SU-DHL-6 (cell line): ENCODE measurements at regions not wholly inside any gene's neighbourhood (a gene's known extent, or its start where the extent isn't known, plus 50 kb on each side); places are given as distances from the start of the nearest gene placed in this dataset.
"Not testable (repeated sequence)": the region's sequence is repeated elsewhere in the genome, so short reads cannot be mapped to it uniquely, and the experiment has no call there.

ENCODE experiments used
- H2AFZ ChIP-seq: fragments of 200-600 bp; sonication (generic); 2 replicates; pipeline ENCODE4 v1.6.1; 2014; ENCODE audit warnings: low read depth, mild to moderate bottlenecking, moderate library complexity, mixed read lengths, antibody characterized with exemption, low read length; ENCODE audit not compliant: severe bottlenecking
- H3F3A ChIP-seq: fragments of 200-600 bp; shearing (Covaris generic); 2 replicates; pipeline ENCODE4 v1.6.0; 2016; ENCODE audit warnings: antibody characterized with exemption, mild to moderate bottlenecking; ENCODE audit not compliant: insufficient read depth
- H3K27ac ChIP-seq: fragments of 200-600 bp; sonication (generic); 2 replicates; pipeline ENCODE4 v1.5.1; 2016; ENCODE audit warnings: low read depth, mild to moderate bottlenecking, low read length, moderate library complexity, mixed read lengths
- H3K27me3 ChIP-seq: fragments of 200-600 bp; sonication (generic), shearing (Covaris generic); 2 replicates; pipeline ENCODE4 v1.6.0; 2014; ENCODE audit warnings: mild to moderate bottlenecking, low read length
- H3K36me3 ChIP-seq: fragments of 200-600 bp; sonication (generic); 2 replicates; pipeline ENCODE4 v1.6.1; 2014; ENCODE audit warnings: mild to moderate bottlenecking, low read length, mixed read lengths
- H3K4me2 ChIP-seq: fragments of 300-600, 200-600 bp; shearing (Covaris generic), sonication (generic); 2 replicates; pipeline ENCODE4 v1.6.0; 2014; ENCODE audit warnings: low read length, low read depth, mild to moderate bottlenecking; ENCODE audit not compliant: poor library complexity, severe bottlenecking
- H3K4me3 ChIP-seq: fragments of 200-600 bp; sonication (generic); 2 replicates; pipeline ENCODE4 v1.5.1; 2014; ENCODE audit warnings: antibody characterized with exemption, low read length, mild to moderate bottlenecking, mixed read lengths; ENCODE audit not compliant: insufficient read depth, poor library complexity, severe bottlenecking
- H3K79me2 ChIP-seq: fragments of 200-600 bp; sonication (generic); 2 replicates; pipeline ENCODE4 v1.6.1; 2014; ENCODE audit warnings: mild to moderate bottlenecking, low read length, moderate library complexity; ENCODE audit not compliant: insufficient read depth
- H3K9ac ChIP-seq: fragments of 200-600 bp; sonication (generic); 2 replicates; pipeline ENCODE4 v1.7.0; 2014; ENCODE audit warnings: mild to moderate bottlenecking, low read length
- H3K9me2 ChIP-seq: fragments of 200-600 bp; sonication (generic); replicated peaks from 2 replicates; pipeline ENCODE4 v1.6.1; 2014; ENCODE audit warnings: low read length; ENCODE audit not compliant: insufficient read depth
- H3K9me3 ChIP-seq: fragments of 200-600 bp; sonication (generic); 2 replicates; pipeline ENCODE4 v1.6.1; 2014; ENCODE audit warnings: low read length, mixed read lengths; ENCODE audit not compliant: insufficient read depth
- H4K20me1 ChIP-seq: fragments of 200-600 bp; sonication (generic); 2 replicates; pipeline ENCODE4 v1.6.1; 2014; ENCODE audit warnings: low read depth, mild to moderate bottlenecking, antibody characterized with exemption, low read length, moderate library complexity, mixed read lengths
- EZH2phosphoT487 ChIP-seq: fragments of 200-600 bp; sonication (generic), shearing (Covaris generic); conservative IDR thresholded peaks from 2 replicates; pipeline ENCODE4 v1.6.1; 2018; ENCODE audit warnings: mild to moderate bottlenecking, antibody characterized with exemption, low read length, moderate library complexity, mixed read lengths
- TF ChIP-seq, protein P1 (sequence below): fragments of 200-600 bp; sonication (generic); IDR thresholded peaks from one replicate; pipeline ENCODE4 v1.5.1; 2017; ENCODE audit warnings: antibody characterized with exemption, mild to moderate bottlenecking, low read length, moderate library complexity; ENCODE audit not compliant: insufficient read depth, poor library complexity, severe bottlenecking

GRCh38 chr3:173304182-173304800 lies 93.3 kb upstream of the NLGN1 start:
- Histone ChIP-seq H4K20me1 (no peaks in the 10 kb centered on the region), H3K27me3 (no peaks in the 10 kb centered on the region), H3K27ac (no peak overlapping the region), H2AFZ (no peak overlapping the region), H3F3A (no peaks in the 10 kb centered on the region), H3K79me2 (no peaks in the 10 kb centered on the region), H3K36me3 (no peaks in the 10 kb centered on the region), H3K4me2 (no peak overlapping the region), H3K9me3 (no peaks in the 10 kb centered on the region), H3K9me2 (no peaks in the 10 kb centered on the region), H3K9ac (no peak overlapping the region), H3K4me3 (no peak overlapping the region)
- TF ChIP-seq EZH2phosphoT487 = no peak
- TF ChIP-seq, protein P1, sequence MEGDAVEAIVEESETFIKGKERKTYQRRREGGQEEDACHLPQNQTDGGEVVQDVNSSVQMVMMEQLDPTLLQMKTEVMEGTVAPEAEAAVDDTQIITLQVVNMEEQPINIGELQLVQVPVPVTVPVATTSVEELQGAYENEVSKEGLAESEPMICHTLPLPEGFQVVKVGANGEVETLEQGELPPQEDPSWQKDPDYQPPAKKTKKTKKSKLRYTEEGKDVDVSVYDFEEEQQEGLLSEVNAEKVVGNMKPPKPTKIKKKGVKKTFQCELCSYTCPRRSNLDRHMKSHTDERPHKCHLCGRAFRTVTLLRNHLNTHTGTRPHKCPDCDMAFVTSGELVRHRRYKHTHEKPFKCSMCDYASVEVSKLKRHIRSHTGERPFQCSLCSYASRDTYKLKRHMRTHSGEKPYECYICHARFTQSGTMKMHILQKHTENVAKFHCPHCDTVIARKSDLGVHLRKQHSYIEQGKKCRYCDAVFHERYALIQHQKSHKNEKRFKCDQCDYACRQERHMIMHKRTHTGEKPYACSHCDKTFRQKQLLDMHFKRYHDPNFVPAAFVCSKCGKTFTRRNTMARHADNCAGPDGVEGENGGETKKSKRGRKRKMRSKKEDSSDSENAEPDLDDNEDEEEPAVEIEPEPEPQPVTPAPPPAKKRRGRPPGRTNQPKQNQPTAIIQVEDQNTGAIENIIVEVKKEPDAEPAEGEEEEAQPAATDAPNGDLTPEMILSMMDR = no peak

DNA sequence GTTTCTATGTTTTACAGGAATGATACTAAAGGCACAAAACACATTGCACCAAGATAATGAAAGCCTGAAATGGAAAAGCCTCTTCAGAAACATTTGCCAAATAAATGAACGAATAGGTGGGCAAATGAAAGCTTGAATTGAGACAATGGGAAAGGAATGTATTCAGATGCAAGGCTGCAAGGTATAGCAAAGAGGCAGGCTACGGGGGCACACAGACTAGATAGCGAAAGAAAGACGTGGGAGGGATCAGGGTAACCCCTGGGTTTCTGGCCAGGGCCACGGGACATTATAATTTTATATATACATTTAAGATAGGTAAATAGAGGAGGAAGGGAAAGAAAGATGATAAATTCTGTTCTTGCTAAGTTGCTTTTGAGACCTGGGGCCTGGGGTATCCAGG lies 95.9 kb upstream of the NLGN1 start:
- H3F3A ChIP-seq = no peaks in the 10 kb centered on the region
- H3K9ac ChIP-seq = no peak overlapping the region
- H3K9me3 ChIP-seq = no peaks in the 10 kb centered on the region
- no peaks in the 10 kb centered on the region for H4K20me1 ChIP-seq
- no peak overlapping the region for H3K4me2 ChIP-seq
- H3K27ac ChIP-seq = no peak overlapping the region
- H3K9me2 ChIP-seq = no peaks in the 10 kb centered on the region
- no peak overlapping the region for H3K4me3 ChIP-seq
- H3K27me3 ChIP-seq = no peaks in the 10 kb centered on the region
- no peaks in the 10 kb centered on the region for H3K36me3 ChIP-seq
- TF ChIP-seq, protein P1 = no peak
- TF ChIP-seq EZH2phosphoT487 = no peak
- H3K79me2 ChIP-seq = no peaks in the 10 kb centered on the region
- no peak overlapping the region for H2AFZ ChIP-seq

DNA sequence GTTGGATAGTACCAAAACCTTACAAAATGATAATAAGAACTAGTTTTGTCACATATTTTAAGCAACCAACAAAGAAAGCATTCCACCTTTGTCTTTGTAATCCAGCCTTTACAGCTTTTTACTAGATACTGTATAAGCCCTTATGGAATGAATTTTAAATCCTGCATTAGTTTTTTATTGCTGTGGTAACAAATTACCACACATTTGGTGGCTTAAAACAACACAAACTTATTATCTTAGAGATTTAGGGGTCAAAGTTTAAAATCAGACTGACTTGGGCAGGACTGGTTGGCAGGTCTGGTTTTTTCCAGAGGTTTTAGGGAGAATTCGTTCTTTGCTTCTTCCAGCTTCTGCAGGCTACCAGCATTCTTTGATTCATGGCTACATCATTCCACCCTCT lies 108.5 kb upstream of the NLGN1 start:
- no peaks in the 10 kb centered on the region for H3K79me2 ChIP-seq
- H3K4me2 ChIP-seq = no peak overlapping the region
- no peak overlapping the region for H3K4me3 ChIP-seq
- no peaks in the 10 kb centered on the region for H3K9me2 ChIP-seq
- TF ChIP-seq EZH2phosphoT487 = no peak
- no peak overlapping the region for H3K9ac ChIP-seq
- H3K27ac ChIP-seq = no peak overlapping the region
- H3K27me3 ChIP-seq = no peaks in the 10 kb centered on the region
- H2AFZ ChIP-seq = no peak overlapping the region
- no peaks in the 10 kb centered on the region for H3K9me3 ChIP-seq
- no peaks in the 10 kb centered on the region for H3F3A ChIP-seq
- no peaks in the 10 kb centered on the region for H4K20me1 ChIP-seq
- no peaks in the 10 kb centered on the region for H3K36me3 ChIP-seq

GRCh38 chr3:173287361-173287760 lies 110.2 kb upstream of the NLGN1 start:
- H3K36me3 ChIP-seq = no peaks in the 10 kb centered on the region
- no peaks in the 10 kb centered on the region for H3K9me2 ChIP-seq
- no peak overlapping the region for H3K4me3 ChIP-seq

GRCh38 chr3:173286507-173286906 lies 111.0 kb upstream of the NLGN1 start:
- H2AFZ ChIP-seq, H3K9me3 ChIP-seq, H3F3A ChIP-seq, H3K4me2 ChIP-seq, H3K79me2 ChIP-seq, H3K4me3 ChIP-seq, H3K27me3 ChIP-seq, H3K36me3 ChIP-seq, H4K20me1 ChIP-seq, H3K9ac ChIP-seq, H3K9me2 ChIP-seq, H3K27ac ChIP-seq: not testable (repeated sequence)

More at GRCh38 chr3:173287361-173287760, 110.2 kb upstream of the NLGN1 start:
- H3K4me2 ChIP-seq = no peak overlapping the region
- no peaks in the 10 kb centered on the region for H3K27me3 ChIP-seq
- H3K9me3 ChIP-seq = no peaks in the 10 kb centered on the region
- TF ChIP-seq, protein P1 = no peak
- TF ChIP-seq EZH2phosphoT487 = no peak
- no peaks in the 10 kb centered on the region for H4K20me1 ChIP-seq
- no peak overlapping the region for H3K9ac ChIP-seq
- H2AFZ ChIP-seq = no peak overlapping the region
- no peaks in the 10 kb centered on the region for H3F3A ChIP-seq
- H3K27ac ChIP-seq = no peak overlapping the region
- H3K79me2 ChIP-seq = no peaks in the 10 kb centered on the region
